ENCODE measurements at regions not wholly inside any gene's neighbourhood (a gene's known extent, or its start where the extent isn't known, plus 50 kb on each side); places are given as distances from the start of the nearest gene placed in this dataset.

DNA sequence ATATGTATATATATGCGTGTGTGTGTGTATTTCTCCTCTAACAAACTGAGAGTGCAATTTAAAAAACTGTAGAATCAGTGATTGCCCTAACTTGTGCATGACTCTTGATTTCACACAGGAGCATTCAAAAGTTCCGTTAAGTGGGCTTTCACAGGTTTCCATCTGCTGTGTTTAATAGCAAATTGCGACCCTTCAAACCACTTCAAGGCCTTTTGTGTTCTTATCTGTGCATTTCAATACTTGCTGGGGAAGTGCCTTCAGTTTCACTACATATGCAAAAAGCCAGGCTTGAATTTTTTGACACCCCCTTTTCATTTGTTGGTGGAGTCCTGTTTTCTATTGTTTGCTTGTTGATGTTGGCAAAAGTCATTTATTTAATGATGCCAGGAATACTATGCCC is 158.0 kb downstream of the TM9SF2 start:
- DNase-seq, result no peak

DNA sequence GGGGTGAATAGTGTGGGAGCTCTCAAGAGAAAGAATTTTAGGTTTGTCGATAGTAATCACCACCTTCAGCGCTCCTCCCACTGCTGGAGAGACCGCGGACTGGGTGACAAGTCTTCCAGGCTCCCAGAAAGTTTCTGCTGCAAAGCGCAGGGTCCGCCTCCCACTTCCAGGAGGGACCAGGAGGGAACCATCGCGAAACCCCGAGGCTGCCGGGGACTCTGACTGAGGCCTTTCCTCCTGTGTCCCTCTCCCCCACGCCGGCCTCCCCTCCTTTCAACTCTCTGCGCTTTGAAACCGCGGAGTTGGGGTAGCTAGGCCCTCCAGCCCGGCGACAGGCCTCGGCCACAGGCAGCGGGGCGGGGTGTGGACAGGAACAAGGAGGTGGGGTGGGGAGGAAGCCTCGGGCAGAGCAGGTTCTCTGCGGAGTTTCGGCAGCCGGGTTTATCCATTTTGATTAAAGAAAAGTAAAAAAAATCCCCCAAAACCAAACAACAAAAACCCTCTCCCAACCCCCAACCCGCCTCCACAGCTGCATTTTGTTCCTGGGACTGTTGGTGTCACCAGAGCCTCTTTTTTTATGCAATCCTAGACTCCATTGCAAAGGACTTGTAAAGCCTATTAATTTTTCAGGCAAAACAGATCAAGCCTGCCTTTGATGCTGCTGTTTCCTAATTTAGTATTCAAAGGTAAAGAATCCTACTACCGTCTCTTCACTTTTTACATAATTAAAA is 157.2 kb downstream of the TM9SF2 start:
- peak; percentile 40 for DNase-seq

DNA sequence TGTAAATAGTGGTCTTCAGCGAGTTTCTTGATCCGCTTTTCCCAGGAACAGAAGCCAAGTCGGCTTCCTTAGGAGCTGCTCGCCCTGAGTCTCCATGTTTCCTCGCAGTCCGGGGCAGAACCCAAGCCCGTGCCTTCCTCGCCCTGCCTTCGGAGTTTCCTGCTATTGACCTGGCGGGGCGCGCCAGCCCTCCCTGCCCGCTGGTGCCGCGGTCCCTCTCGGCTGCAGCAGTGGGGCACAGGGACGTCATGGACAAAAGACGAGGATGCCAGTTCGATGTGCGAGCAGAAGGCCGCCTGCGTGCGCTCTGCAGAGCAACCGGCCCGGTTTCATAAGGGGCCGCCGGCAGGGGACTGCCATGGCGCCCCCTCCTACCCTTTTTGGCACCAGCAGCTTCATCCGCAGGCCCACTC is 156.6 kb downstream of the TM9SF2 start:
- no peak for DNase-seq

DNA sequence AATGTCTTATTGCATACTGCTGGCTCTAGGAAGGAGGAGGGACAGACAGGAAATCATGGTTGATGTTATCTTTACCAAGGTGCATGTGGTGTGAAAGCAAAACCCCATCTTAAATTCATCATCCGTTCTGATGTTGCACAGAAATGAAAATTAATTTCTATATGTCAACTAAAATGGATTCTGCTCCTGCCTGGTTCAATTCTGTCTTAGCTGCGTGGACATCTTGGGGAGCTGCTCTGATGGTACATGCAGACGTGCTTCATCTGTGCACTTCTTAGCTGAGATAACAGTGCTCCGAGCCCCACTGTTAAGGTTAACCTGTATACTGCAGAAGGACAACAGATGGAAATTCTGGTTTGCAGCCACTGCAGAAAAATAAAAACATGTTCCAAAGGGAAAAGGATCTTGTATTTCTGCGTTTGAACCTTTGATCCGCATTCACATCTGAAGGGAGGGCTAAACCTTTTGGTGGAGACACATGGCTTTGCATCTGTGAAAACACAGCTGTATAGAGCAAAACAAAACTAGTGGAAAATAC is 155.6 kb downstream of the TM9SF2 start:
- no peak for DNase-seq

DNA sequence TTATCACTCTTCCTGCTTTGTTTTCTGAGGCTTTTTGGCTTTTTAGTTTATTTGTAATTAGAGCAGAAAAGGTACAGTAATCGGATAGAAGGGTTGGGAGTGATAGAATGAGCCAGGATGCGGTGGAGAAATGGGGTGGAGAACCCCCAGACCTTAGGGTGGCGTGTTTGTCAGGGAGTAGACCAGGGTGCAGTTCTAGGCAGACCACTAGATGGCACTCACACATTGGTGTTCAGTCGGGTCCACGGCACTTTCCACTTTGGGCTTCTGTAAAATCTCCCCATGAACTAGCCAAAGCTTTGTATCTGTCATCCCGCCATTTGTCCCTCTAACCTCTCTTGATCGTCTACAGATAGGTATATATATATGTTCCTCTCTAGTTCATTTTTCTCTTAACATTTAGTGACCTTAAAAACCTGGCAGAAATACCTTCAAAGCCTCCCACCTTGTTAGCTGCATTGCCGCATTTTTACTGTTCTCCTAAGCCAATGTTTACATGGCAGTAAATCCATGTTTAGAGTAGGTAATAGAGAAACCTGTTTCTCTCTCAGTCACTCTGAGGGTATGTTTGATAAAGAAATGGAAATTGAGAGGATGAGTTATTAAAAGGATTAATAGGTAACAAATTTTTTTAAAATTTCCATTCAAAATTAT is 154.9 kb downstream of the TM9SF2 start:
- DNase-seq, result peak; percentile 75

DNA sequence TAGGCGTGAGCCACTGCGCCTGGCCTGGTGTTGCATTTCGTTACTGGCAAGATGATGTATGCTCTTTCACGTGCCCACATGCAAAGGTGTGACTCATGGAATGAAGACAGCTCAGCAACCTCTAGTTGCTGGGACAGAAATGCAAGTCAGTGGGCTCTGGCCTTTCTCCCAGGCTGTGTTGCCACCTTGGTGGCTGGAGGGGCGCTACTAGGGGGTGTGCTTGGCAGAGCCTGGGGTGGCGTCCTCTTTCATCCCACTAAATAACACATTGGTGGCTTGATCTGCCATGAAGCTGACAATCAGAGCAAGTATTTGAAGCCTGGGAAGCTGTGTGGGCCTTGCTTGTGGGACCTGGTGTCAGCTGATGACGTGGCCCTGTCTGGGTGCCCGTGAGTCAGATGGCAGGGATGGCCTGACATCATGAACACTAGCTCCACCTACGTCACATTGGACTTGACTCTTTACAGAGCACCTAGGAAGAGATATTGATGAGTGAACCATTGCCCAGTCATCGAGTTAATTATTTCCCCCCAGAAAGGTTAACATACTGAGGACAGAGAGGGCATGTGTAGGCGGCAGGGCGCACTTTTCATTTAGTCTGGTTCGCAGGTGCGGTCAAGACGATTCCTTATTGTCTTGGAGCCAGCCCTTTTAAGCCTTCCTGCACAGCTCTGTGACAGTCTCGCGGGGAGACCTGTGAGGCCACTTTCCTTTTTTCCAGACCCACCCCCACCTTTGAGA is 154.2 kb downstream of the TM9SF2 start:
- no peak for DNase-seq

DNA sequence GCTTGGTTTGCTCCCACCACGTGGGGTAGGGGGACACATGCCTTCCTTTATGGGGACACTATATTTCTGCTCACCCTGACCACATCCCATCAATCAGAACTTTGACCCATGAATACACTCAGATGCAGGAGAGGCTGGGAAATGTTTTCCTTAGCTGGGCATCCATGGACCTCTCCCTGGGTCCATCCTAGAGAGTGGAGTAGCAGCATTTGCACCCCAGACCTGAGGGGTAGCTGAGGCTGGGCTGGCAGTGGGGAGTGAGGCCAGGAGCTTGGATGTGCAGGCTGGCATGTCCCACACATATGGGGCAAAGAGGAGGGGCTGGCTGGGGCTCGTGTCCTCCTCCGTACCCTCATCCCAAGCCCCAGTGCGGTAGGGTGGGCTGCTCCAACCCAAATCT is 152.8 kb downstream of the TM9SF2 start:
- DNase-seq, result no peak

DNA sequence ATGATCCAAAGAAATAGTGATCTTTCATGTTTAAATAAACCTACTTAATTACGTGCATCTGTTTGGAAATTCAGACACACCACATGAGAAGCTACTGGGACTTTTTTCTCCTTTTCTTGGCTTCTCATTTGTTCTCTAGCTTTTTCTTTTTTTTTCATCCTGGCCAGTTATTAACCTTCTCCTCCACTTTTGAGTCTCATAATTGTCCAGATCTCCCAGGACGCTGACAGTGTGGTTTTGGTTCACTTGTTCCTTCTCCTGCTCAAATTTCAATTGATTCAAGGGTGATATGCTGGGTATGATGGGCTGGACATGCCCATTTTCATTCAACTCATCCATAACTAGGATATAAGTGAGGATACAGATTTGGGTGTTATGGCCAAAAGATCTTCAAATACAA is 152.3 kb downstream of the TM9SF2 start:
- no peak for DNase-seq

DNA sequence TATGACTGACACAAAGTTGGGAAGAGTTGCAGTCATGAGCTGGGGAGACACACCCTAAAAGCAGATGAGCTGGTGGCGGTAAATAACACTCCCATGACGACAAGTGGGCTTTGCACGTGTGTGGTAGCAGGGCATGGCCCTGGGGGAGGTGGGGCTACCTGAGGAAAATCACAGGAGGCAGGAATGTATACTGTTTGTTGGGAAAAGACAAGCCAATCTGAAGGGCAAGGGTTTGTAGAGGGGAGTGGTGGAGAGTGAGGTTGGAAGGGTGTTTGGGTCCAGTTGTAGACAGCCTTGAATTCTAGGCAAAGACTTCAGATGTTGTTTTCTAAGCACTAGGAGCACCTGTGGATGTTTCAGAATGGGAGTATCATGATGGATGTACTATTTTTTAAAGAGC is 151.6 kb downstream of the TM9SF2 start:
- no peak for DNase-seq

DNA sequence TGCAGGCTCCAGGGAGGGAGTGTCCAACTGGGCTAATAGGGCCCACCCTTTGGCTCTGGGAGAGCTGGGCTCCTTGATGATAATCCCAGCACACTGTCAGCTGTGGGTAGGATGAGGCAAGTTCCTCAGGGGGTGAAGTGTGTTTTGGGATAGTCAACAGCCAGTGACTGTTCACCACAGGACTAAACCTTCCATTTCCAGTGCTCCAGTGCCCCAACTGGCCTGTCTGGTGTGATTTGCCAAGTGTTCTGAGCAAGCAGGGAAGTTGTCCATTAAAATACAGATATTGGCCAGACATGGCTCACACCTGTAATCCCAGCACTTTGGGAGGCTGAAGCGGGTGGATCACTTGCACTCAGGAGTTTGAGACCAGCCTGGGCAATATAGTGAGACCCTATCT is 150.9 kb downstream of the TM9SF2 start:
- no peak for DNase-seq

DNA sequence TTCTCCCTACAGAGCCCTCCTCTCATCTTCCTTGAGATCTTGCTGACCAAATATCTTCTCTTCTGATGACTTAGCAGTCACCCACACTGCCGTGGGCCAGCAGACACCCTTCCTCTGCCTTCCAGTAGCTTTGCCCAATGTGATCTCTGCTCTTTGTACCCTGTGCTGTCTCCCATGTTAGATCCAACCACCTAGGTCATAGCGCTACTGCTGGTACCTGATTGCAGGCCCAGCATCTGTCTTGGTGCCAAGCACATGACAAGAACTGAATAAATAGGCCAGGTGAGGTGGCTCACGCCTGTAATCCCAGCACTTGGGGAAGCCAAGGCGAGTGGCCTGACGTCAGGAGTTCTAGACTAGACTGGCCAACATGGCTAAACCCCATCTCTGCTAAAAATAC is 149.7 kb downstream of the TM9SF2 start:
- no peak for DNase-seq

DNA sequence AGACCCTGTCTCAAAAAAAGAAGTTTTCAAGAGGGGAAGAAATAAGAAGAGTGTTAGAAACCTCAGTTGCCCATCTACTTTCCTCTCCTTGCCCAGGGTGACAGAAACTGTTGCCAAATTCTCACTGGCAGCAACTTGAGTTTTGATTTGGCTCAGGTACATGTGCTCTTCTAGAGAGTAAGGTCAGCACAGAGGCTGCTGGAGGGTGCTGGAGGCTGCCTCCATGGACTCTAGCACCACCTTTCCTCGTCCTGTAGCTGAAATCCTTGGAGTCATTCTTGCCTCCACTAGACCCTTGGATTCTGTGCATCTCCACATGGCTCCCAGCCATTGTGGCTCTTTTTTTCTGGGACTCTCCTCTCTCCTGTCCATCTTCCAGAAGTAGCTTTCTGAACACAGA is 149.1 kb downstream of the TM9SF2 start:
- no peak for DNase-seq

DNA sequence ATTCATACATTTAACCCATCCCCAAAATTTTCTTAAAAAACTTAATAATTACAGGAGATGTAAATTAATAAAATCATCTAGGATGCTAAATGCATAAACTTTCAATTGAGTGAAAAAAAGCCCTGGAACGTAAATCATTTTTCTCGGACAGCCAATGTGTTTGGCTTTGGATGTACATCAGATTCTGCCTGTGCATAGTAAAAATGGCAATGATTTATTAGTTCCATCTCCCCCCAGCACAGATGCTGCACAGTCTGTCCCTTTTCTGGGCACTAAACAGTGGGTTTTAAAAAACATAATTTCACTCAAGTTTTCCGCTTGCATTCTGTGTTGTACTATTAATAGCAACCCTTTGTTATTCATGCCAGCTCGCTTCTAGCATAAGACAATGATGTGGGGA is 147.7 kb downstream of the TM9SF2 start:
- DNase-seq, result no peak

DNA sequence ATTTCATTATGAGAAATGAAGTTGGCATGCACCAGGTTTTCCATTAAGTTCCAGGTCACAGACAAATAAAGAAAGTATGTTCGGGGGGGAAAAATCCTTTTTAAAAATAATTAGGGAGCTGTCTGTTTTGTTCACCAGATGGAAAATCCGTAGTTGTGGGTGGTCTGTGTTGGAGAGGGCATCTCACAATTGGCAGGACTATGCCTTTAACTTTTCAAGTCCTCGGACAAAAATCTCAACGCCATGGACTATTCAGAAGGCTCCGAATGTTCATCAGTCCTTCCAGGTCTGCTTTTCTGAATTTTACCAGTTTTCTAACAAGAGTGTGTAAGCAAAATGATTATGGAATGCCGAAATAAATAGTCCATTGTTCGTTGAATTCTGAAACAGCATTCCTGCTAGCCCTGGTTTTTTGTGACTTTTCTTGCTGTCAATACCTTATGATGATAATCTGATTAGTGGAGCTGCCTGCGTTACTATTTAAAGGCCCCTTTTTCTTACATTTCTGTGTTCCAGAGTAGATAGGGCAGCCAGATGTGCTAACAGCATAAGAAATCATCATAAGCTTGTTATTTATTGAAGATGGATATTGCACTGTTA is 146.9 kb downstream of the TM9SF2 start:
- DNase-seq, result no peak

DNA sequence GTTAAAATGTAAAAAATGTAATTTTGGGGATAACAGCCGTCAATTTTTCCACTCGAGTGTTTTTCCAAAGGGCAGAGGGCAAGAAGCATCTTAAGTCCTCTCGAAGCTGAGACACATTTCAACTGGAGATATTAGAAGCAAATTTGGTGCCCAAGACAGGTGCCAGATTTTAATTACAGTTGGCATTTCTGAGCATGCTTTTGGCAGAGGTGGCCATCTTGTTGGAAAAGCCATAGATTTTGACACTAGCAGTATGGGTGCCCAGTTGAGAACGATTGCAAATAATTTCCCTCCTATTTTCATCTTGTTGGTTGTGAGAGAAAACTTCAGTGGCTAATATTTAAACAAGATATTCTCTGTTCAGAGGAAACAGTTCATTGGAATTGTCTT is 146.3 kb downstream of the TM9SF2 start:
- DNase-seq, result no peak

DNA sequence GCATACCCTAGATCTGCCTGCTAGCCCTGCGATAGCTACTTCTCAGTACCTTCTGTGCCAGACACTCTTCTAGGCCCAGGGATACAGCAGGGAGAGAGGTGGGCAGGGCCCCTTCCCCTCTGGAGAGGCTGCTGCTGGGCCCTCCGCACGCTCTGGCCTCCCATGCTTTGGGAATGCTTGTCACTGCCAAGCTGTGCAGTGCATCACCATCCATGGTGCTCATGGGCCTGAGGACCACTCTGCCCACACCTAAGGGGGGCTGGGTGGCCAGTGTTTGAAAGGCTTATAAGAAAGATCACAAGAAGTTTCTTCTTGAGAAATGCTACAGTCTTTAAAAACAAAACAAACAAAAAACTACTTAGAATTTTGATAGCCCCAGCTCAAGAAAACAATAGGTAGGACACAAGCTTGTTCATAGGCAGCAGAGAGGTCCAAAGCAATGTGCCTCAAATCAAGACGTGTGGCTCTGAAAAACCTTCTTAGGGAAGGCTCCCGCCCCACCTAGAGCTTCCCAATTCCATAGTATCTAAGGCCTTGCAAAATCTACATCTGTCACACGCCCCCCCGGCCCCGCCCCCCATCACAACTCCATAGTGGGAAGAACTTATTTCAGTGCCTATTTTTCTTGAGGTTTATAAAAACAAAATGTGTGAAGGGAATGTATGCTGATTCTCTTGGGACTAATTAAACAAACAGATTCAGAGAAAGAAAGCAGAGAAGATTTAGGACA is 145.8 kb downstream of the TM9SF2 start:
- DNase-seq, result no peak

DNA sequence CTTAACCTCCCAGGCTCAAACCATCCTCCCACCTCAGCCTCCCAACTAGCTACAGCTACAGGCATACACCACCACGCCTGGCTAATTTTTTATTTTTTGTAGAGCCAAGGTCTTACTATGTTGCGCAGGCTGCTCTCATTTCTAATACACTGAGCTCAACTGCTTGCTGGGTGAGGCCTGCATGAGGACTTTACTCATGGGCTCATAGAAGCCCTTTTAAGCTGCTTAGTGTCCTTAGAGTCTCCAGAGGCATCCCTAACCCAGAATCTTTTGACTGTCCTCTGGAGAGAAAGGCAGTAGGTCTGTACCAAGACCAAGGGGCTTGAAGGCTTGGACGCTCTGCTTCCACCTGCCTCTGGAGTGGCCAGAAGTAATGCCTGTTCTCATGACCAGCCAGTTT is 141.6 kb downstream of the TM9SF2 start:
- DNase-seq, result no peak

DNA sequence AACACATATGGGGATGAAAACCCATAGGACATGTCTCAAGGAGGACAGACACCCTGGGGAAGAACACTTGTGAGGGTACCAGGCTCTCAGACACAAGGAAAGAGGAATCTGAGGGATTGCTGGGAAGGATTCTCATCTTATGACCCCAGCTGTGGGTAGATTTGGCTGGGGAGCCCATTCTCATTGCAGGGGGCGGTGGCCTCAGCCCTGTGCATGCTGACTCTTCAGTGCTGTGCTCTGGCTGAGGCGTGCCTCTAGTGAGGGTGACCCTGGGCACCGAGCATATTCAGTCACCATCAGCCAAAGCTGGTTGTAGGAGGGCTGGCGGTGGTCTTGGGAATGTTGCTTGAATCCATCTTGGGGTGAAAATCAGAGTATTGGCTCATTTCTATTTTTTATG is 140.7 kb downstream of the TM9SF2 start:
- no peak for DNase-seq

DNA sequence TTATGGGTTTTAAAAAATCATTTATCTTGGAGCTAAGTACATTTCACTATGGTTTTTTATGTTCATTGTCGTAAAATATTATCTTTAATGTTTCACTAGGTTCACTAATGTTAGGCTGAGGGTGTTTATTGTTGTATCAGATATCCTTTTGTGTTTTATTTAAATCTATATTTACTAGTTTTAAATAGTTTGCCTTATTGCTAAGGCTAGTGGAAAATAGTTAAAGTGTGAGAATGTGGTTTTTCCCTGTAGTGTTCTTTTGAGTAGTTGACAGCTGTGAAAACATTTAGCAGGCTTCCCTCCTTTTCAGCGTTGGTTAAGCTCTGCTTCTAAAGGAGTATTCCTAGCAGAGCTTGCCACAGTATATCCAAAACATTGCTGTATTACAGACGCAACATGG is 139.0 kb downstream of the TM9SF2 start:
- no peak for DNase-seq

DNA sequence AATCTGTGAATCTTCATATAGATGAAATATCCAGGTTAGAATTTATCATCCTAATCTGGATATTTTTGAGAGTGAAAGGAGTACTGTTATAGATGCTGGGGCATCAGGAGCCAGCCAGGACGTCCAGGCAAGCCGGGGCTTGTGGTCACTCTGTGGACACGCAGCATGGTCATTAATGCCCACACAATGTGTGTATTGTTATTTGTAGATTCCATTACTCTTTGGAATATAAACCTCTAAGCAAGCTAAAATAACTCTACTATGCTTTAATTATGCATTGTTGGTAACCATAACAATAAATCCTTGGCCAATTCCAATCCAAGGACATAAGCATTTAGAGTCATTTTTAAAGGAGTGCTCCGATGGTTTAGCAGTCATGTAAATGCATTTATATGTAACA is 137.9 kb downstream of the TM9SF2 start:
- no peak for DNase-seq

DNA sequence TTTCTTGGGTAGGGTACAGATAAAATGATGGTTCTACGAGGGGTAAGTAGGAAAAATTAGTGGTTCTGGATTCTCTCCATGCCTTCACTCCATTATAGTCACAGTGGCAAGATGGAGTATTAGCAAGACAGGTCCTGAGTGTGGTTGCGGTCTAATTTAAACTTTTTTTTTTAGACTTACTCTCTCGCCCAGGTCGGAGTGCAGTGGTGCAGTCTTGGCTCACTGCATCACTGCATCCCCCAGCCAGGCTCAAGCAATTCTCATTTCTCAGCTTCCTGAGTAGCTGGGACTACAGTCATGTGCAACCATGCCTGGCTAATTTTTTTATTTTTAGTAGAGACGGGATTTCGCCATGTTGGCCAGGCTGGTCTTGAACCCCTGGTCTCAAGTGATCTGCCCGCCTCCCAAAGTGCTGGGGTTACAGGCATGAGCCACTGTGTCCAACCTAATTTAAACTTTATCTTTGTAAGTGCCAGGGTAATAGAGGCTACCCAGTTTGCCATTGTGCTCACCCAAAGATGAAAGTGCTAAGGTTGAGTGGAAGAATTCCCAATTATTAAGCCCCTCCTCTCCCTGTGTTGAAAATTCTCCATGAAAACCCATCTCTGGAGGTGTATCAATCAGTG is 135.6 kb downstream of the TM9SF2 start:
- no peak for DNase-seq

DNA sequence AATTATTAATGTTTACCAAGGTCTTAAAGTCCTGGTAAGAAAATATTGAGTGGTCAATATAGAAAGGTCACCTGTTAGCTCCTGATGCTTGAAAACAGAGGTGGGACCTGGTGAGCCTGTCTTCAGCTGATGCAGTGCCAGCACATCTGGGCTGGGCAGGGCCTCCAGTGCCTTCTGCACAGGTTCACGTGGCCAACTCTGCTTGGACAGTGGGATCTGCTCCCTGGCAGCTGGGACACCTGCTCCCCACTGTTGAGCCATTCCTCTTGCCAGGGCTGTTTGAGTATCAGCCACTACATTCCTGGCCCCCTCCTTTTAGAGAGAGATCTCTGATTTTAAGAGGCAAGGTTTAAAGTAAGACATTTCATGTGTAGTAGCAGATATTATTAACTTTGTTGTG is 135.0 kb downstream of the TM9SF2 start:
- no peak for DNase-seq

All from CD4-positive, alpha-beta T cell treated with Interleukin-15 for 1 hour (primary cell).